Sigmoid colon (tissue), 4 donors: ENCODE measurements at regions not wholly inside any gene's neighbourhood (a gene's known extent, or its start where the extent isn't known, plus 50 kb on each side); places are given as distances from the start of the nearest gene placed in this dataset.

Experiments used
- CTCF ChIP-seq, 4 experiments: fragments of 450-650 bp in 3 of 4; fragments of 200-600 bp in 1 of 4; IDR thresholded peaks; one replicate each; pipeline ENCODE4 v1.5.1; 2016 to 2019; ENCODE audit warnings: antibody characterized with exemption in 4 of 4, mild to moderate bottlenecking in 3 of 4, moderate library complexity in 2 of 4
- POLR2A ChIP-seq, 2 donors: fragments of 450-650 bp; IDR thresholded peaks; one replicate each; pipeline ENCODE4 v1.6.1; 2016; ENCODE audit warnings: antibody characterized with exemption in 2 of 2, mild to moderate bottlenecking in 2 of 2, moderate library complexity in 2 of 2
- POLR2AphosphoS5 ChIP-seq, 4 donors: sonication (generic); formaldehyde crosslinking; IDR thresholded peaks; one replicate each; pipeline ENCODE4 v1.6.1; 2017; ENCODE audit warnings: antibody characterized with exemption in 4 of 4

GRCh38 chr5:116631147-116631546, 56.5 kb upstream of the SEMA6A start:
- no peak for TF ChIP-seq POLR2A (IDR thresholded peaks at IDR 0.05)
- no peak for TF ChIP-seq POLR2AphosphoS5 (IDR thresholded peaks at IDR 0.05)
- TF ChIP-seq CTCF (IDR thresholded peaks at IDR 0.05), result no peak
